ENCODE measurements at regions not wholly inside any gene's neighbourhood (a gene's known extent, or its start where the extent isn't known, plus 50 kb on each side); places are given as distances from the start of the nearest gene placed in this dataset.
A peak's percentile ranks its signal among the peaks of the same experiment; 100 is the strongest.

GRCh38 chr12:92581604-92582003, 121.2 kb upstream of the PLEKHG7 start:
- H3K4me1 ChIP-seq, result no peaks in the 10 kb centered on the region
- TF ChIP-seq FOSL2 (IDR thresholded peaks at IDR 0.05), result no peak
- no peak for TF ChIP-seq FOSL2 (CRISPR knock-in tag; IDR thresholded peaks at IDR 0.05)
- TF ChIP-seq EP300 (IDR thresholded peaks at IDR 0.05), result no peak
- no peak for TF ChIP-seq HOXA7 (CRISPR knock-in tag; IDR thresholded peaks at IDR 0.05)
- no peak for TF ChIP-seq HOXB5 (CRISPR knock-in tag; IDR thresholded peaks at IDR 0.05)
- no peak for TF ChIP-seq NR3C1 (IDR thresholded peaks at IDR 0.05)
- TF ChIP-seq ZNF302 (CRISPR knock-in tag; IDR thresholded peaks at IDR 0.05), result no peak
- TF ChIP-seq, protein P1, sequence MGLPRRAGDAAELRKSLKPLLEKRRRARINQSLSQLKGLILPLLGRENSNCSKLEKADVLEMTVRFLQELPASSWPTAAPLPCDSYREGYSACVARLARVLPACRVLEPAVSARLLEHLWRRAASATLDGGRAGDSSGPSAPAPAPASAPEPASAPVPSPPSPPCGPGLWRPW (IDR thresholded peaks at IDR 0.05), result no peak
- TF ChIP-seq RNF2 (IDR thresholded peaks at IDR 0.05; ENCODE audit: borderline replicate concordance, low read depth), result no peak
- TF ChIP-seq BCL3 (IDR thresholded peaks at IDR 0.05), result no peak
- no peak for TF ChIP-seq EHMT2 (IDR thresholded peaks at IDR 0.05; ENCODE audit: low read depth)
- no peak for TF ChIP-seq RCOR1 (IDR thresholded peaks at IDR 0.05; ENCODE audit: low read depth, low read length)
- TF ChIP-seq POLR2A (IDR thresholded peaks at IDR 0.05; ENCODE audit: low read length), result no peak
- no peak for TF ChIP-seq SMC3 (IDR thresholded peaks at IDR 0.05)
- no peak for TF ChIP-seq ZSCAN20 (CRISPR knock-in tag; IDR thresholded peaks at IDR 0.05)
- TF ChIP-seq, protein P2, sequence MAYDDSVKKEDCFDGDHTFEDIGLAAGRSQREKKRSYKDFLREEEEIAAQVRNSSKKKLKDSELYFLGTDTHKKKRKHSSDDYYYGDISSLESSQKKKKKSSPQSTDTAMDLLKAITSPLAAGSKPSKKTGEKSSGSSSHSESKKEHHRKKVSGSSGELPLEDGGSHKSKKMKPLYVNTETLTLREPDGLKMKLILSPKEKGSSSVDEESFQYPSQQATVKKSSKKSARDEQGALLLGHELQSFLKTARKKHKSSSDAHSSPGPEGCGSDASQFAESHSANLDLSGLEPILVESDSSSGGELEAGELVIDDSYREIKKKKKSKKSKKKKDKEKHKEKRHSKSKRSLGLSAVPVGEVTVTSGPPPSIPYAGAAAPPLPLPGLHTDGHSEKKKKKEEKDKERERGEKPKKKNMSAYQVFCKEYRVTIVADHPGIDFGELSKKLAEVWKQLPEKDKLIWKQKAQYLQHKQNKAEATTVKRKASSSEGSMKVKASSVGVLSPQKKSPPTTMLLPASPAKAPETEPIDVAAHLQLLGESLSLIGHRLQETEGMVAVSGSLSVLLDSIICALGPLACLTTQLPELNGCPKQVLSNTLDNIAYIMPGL (CRISPR knock-in tag; IDR thresholded peaks at IDR 0.05; ENCODE audit: borderline replicate concordance), result no peak
- TF ChIP-seq ESRRA (IDR thresholded peaks at IDR 0.05; ENCODE audit: borderline replicate concordance, low read length), result no peak
- TF ChIP-seq RFX5 (IDR thresholded peaks at IDR 0.05), result no peak
- no peak for TF ChIP-seq ELK1 (IDR thresholded peaks at IDR 0.05; ENCODE audit: low read depth, low read length)
- no peak for TF ChIP-seq HDAC2 (IDR thresholded peaks at IDR 0.05)
- no peak for TF ChIP-seq CBX8 (IDR thresholded peaks at IDR 0.05)
- no peak overlapping the region for H3K4me3 ChIP-seq
- POLR2A ChIA-PET, result no interaction called here
- H3K27ac ChIP-seq, result peak overlapping the region in 1 of 2 experiments; percentile 14; a peak in 1 of 6 replicates
- WGBS (ENCODE audit: missing lambda C conversion rate), result 48% methylated on average over 1 of the region's 1 CpG
- no peak for FAIRE-seq
- H3K9me3 ChIP-seq, result peaks cover 10% of the 10 kb centered on the region; the same call in 1 of the 3 replicates
- CTCF ChIA-PET, result interaction anchor here (0.5 to 1.4 kb wide), 2 partner anchors 10 to 1227 kb away, joined by 3 to 4 read pairs; no protein-coding TSS in a partner anchor
- no peak for DNase-seq (ENCODE audit: low read depth in 1 of 2, low spot score in 1 of 2)
- no peak for ATAC-seq
- H3K4me2 ChIP-seq, result no peak overlapping the region

DNA sequence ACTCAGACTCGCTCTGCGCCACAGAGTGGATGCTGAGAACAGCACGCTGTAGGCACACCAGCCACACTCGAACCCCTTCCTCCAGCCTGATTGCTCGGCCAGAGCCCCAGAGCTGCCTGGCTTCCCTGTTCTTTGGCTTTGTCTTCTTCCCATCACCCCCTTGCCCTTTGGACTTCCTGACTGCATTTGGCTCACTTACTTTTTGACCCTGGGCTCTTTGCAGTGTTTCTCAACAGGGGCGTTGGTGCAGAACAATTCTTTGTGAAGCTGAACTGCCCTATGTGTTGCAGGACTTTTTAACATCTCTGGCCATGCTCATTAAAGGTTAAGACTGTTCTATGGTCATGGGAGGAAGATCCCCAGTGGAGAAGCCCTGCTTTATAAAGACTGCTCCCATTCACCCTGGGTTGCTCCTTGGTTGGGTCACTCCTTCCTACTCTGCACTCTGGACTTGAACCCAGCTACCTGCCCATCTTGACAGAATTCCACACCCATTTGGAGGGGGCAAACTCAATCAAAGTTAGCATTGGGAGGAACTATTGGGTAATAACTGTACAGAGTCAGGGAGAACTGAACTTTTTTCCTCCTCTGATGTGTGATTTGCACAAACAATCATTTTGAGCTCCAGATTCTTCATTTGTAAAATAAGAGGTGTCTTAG, 127.7 kb upstream of the PLEKHG7 start:
- no peak for FAIRE-seq
- POLR2A ChIA-PET, result interaction anchor here (0.9 kb wide), 1 partner anchor 19 kb away, joined by 3 read pairs; no protein-coding TSS in a partner anchor
- Histone ChIP-seq H3K4me3 (no peak overlapping the region), H3K4me1 (peaks cover 18% of the 10 kb centered on the region), H3K4me2 (peak overlapping the region; percentile 4; the same call in 1 of the 3 replicates), H3K27ac (peak overlapping the region; percentile 58 to 82), H3K9me3 (peaks cover 15% of the 10 kb centered on the region)
- peak in 1 of 2 experiments; percentile 31 for DNase-seq (ENCODE audit: low read depth in 1 of 2, low spot score in 1 of 2)
- TF ChIP-seq FOSL2 (IDR thresholded peaks at IDR 0.05), result no peak
- peak; percentile 2; the same call in 1 of the 2 replicates for TF ChIP-seq FOSL2 (CRISPR knock-in tag; IDR thresholded peaks at IDR 0.05)
- TF ChIP-seq, protein P1 (IDR thresholded peaks at IDR 0.05), result 0 out of 2 replicates have a peak, but pooled peaks have one; percentile 12
- TF ChIP-seq HOXB13 (CRISPR knock-in tag; IDR thresholded peaks at IDR 0.05; ENCODE audit: low read depth), result no peak
- peak in 1 of 2 experiments; percentile 48; a peak in 3 of 6 replicates for ATAC-seq
- 84% methylated on average over 6 of the region's 6 CpGs for WGBS (ENCODE audit: missing lambda C conversion rate)
- CTCF ChIA-PET, result interaction anchor here (0.8 to 2.5 kb wide), 8 partner anchors 9 to 1193 kb away, joined by 3 to 16 read pairs (median 5); no protein-coding TSS in a partner anchor

Data from A549 (cell line).